Effector CD4-positive, alpha-beta T cell (primary cell): ENCODE measurements at regions not wholly inside any gene's neighbourhood (a gene's known extent, or its start where the extent isn't known, plus 50 kb on each side); places are given as distances from the start of the nearest gene placed in this dataset.
"Not testable (repeated sequence)": the region's sequence is repeated elsewhere in the genome, so short reads cannot be mapped to it uniquely, and the experiment has no call there.

Experiments used
- DNase-seq: peaks from one replicate; pipeline ENCODE4 v3.0.0-alpha.2; 2020

DNA sequence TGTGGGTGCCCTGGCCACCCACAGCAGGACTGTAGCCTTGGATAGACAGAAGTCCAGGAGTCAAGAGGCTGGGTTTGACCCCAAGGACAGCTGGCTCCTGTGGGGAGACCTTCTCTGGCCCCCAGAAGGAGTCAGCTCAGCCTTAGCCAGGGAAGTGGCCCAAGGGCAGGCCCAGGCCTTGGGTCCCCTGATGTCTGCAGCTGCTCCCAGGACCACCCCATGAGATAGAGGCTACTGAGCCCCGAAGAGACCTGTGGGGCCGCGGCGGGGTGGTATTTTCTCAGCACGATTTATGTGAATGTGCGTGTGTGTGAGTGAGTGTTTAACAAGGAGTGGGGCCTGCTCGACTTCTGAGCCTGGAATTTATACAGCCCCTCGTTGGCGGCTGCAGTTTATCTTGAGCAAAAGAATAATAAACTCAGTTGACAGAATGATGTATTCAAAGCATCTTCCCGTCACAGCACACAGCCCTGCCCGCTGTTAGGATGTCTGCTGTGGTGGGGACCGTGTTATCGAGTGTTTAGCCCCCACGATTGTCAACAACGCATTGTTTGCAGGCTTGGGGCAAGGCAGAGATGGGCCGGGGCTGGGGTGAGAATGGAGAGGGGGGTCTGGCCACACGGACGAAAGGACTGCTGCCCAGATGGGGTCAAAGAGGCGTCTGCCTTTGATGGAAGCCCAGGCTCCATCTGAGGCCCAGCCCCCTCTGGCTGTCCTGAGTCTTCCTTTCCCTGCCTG lies 163.3 kb downstream of the VEGFA start:
- DNase-seq: no peak

DNA sequence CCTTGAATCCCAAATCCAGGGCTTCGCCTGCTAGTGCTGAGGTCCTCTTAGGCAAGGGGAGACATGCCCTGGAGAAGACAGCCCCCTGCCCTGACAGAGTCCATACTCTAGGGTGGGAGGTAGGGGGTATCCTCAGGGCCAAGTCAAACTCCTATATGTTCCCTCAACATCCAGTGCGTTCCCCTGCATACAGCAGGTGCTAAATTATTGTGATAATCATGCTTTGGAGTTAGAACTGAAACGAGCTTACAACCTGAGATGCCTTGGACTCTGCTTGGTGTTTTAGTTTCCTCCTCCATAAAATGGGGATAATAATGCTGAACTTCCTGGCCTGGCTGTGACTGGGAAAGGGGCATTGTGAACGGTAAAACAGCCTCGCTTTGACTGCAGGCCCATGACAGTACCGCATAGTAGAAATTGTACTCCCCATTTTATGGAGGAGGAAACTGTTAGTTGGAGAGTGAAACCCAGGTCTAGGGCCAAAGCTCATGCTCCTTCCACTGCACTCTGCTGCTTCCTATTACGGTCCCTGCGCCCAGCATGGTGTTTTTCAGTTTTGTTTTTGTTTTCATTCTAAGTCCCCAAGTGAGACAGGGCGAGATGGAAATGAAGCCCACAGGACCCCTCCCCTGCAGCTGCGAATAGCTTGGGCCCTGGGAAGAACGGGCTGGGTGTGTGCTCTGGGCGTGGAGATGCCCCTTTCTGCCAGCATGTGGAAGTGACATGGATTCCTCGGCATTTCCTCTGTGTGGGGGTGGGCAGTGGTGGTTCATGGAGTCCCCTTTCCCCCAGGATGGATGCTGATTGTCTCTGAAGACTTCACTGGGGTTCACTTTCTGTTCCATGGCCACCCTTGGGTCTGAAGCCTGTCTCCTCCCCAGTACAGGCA lies 162.5 kb downstream of the VEGFA start:
- no peak for DNase-seq

DNA sequence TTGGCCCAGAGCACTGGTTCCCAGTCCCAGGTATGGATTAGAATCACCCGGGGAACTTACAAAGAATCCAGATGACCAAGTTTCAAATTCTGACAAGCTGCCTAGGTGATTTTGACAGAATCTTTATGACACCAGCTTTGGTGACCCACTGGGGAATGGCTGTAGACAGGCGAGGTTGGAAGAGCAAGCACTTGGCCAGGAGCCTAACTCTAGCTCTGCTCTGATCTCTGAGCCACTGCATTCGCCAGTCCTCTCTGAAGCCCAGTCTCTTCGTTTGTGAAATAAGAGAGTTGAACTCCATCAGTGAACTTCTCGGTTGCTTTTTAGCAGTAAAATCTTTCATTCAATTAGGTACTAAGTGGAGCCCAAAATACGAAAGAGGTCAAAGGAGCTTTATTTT lies 161.2 kb downstream of the VEGFA start:
- no peak for DNase-seq

DNA sequence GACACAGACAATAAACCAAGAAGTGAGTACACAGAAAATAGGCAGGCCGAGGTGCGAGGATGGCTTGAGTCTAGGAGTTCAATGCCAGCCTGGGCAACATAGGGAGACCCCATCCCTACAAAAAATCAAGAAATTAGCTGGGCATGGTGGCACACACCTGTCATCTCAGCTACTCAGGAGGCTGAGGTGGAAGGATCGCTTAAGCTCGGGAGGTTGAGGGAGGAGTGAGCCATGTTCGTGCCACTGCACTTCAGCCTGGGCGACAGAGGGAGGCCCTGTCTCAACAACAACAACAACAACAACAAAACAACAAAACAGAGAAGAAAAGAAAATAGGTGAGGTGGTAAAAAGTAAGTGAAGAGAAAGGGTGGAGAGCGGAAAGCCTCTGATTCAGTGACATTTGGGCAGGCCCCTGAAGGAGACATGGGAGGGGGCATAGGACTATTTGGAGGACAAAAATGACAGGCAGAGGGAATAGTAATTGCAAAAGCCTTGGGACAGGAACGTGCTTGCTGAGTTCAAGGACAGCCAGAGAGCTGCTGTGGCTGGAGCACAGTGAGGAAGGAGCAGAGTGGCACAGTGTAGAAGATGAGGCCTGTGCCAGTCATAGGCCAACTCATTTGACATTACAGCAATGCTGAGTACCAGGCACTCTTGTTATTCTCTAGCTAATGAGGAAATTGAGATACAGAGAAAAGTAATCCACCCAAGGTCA lies 160.6 kb downstream of the VEGFA start:
- no peak for DNase-seq

DNA sequence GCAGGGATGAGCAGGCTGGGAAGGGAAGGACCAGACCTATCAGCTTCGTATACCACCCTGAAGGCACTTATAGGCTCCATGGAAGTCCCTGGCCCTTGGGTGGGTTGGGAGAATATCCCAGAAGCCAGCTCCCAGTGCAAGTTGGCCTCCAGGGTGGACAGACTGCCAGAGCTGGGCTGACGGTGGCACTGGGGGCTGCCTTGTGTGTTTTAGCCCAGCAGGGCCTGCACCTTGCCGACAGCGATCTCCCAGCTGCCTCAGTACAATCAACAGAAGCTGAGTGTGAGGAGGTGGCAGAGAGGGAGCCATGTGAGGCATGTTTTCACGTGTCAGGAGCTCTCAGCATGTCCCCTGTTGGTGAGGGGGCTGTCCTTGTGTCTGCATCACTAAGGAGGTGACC lies 159.5 kb downstream of the VEGFA start:
- DNase-seq: no peak

DNA sequence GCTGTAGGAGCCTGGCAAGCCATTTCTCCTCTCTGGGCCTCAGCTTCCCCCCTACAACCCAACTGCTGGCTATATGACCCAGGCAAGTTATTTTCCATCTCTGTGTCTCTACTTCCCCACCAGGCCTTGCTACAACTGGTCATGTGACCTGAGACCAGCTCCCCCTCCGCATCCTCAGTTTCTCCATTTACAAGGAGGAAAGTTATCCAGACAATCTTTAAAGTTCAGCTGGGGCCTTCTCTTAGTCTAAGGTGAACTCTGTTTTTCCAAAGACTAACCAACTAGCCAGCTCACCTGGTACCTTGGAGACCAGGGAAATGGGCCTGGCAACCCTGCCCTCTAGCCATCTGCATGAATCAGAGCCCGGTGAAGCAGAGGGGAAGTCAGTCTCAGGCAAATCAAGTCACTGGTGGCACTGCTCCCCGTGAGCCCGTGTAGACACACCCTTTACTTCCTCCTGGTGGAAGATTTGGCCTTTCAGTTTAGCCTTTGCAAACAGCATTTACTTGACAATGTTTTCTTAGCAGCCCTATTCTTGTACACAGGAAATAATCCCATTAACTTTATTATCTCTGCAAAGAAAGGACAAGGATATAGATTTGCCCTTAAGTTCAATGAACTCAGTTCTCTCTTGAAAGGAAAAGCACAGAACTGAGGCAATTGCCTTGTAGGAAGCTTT lies 157.7 kb downstream of the VEGFA start:
- no peak for DNase-seq

DNA sequence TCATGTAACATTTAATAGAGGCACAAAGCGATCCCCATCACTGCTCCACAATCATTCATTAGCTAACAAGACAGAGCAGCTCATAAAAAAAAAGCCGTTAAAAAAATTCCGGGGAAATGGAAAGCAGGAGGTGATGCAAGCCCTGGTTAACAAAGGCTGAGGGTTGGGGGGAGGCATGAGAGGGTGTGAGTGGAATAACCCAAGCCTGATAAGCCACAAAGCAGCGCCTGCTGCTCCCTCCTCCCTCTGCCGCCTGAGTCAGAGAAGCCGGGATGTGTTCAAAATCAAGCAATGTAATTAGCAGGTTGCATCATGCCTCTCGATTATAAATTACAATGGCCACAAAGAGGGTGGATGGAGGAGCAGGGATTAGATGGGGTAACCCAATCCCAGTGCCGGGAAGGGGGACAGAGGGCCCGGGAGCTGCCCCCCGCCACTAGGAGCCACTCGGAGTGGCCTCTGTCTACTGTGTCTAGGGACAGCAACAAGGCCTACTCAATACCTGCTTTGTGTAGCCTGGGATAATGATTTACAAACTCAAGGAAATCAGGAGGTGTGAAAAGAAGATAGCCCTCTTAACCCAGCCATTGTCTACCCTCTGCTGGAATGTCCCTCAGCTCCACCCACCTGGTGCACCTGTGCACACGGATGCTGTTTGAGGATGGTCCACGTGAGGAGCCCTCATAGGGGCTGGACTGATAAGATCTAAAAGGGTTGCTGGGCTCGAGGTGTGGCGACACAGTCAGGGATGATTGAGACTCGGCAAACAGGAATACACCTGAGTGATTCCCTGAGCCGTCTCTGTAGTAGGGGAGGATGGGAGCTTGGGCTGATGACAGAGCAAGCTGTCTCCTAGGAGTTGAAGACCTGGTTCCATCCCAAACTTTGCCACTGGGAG lies 156.9 kb downstream of the VEGFA start:
- no peak for DNase-seq

DNA sequence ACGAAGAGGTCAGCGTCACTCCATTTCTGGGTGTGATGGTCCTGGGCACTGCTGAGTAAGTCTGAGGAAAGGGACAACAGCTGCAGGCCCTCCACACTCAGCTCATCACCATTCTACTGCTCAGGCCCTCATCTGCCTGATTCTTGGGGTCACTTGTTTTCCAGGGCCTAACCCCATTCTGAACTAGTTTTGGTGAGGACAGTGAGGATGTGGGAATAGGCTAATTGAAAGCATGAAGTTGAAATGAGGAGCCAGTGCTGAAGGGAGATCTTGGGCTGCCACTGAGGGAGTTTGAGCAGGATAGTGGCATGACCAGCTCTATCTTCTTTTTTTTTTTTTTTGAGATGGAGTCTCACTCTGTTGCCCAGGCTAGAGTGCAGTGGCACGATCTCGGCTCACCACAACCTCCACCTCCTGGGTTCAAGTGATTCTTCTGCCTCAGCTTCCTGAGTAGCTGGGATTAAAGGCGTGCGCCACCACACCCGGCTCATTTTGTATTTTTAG lies 155.7 kb downstream of the VEGFA start:
- DNase-seq: not testable (repeated sequence)

DNA sequence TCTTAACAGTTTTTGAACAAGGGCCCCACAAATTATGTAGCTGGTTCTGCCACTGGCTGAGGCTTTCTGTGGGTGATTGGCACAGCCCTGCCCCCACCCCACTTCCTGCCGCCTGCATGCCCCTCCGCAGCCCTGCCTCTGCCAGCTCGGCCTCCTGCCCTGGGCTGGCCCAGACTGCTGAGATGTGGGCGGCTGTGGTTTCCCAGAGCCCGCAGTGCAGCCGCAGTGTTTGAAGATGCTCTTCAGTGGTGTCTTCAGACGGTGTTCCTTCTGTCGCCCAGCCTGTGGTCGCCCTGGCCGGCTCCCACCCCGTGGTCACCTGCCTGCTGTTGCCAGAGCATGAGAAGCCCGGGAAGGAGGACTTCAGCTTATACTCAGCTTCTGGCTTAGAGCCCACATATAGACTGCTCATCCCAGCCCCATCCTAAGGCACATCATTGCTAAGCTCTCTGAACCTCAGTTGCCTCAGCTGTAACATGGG lies 154.3 kb downstream of the VEGFA start:
- DNase-seq: no peak

DNA sequence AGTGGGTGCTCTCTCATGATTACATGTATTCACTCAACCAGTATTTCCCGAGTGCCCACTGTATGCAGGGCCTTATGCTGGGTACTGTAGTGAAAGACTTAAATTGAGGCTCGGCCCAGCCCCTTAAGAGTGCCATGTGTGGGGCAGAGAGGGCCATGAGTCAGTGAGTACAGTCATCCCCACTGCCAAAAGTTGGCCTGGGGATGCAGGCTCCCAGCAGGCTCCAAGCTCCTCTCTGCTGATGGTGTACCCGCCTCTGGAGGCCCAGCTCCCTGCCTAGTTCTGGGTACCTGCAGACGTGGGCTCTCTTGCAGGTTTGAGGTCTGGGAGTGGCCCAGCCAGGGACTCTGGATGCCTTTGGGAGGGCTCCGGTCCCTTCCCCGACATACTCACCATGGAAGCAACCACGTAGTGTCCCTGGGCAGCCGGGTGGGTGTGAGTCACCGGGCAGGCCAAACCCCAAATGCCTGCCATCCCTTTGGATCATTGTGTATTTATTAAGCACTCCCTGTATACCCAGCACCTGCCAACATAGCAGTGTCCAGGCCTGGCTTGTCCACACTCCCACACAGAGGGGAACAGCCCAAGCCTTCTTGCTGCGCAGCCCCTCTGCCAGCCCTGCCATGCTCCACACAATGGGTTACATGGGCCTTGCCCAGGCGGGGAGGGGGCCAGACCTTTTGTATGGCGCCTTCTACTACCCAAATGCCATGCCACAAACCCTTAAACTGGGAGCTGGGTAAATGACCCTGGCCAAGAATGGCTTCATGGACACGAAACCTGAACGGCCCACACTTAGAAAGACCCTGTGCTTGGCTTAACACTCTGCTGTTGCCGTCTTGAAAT lies 153.6 kb downstream of the VEGFA start:
- DNase-seq: no peak

DNA sequence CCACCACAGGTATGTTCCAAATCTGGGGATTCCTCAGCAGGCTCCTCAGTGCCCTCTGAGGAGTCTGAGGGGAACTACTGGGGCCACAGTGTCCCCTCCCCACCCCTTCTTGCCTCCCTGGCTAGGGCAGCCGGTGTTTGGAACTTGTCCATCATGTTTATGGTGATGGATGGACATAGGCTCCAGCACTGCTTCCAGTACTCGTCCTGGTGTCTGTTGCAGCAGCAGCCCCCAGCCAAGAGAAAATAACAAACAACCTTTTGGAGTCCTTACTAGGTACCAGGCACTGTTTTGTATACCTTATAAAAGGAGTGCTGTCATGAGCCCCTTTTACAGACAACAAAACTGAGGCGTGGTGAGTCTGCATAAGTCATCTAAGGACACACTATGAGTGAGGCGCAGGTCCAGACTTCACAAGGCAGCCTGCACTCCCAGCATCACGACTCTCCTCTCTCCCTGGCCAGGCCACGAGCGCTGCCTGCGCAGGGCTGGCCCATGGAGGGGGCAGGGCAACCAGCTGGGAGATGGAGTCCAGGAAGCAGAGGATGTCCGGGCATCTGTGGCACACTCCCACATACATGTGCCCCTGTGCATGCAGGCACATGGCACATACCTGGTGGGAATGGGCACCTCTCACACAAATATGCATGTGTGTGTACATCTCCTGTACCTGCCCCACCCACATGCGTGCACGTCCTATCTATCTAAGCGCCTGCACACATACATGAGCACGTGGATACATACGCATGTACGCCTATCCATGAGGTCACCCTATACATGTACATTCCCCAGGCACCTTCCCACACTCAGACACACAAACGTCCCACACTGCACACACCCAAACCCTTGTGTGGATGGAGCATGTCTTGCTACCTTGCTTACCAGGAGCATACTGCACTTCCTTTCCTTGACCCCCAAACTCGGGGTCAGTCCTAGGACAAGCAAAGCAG lies 152.7 kb downstream of the VEGFA start:
- no peak for DNase-seq

DNA sequence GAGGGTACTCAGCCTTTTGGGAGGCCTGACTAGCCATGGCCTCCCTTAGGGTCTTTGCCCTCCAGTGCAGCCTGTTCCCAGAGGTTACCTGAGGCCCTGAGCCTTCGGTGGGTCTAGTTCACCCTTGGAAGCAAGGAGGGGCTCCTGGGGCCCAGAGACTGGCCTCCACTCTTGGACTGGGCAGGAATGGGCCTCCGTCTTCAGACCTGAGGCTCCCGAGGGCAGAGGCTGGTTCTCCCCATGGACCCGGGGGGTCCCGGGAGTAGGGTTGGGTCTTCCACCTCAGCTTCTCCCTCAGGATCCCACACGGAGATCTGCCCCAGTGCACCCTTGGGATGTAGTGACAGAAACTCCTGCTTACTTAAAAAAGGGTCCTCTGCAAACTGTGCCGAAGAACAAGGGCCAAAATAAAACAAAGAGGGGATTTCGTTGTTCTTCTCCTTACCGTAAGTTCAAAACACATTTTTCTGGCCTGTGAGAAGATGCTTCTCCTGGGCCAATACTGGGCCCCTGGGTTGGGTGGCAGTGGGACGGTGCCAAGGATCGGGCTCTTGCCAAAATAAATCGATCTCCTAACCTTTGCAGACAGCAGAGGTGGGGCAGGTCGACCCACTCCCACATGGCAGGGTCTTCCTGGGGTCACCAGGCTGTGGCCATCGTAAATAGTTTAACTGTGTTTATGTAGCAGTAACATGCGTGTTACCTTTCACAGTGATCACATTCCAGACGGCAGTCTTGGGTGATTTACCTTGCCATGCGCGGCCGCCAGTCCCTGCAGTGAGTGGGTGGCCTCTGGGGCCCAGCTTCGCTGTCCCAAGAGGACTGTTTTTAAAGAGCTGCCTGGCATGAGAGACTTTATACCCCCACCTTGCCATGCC lies 151.8 kb downstream of the VEGFA start:
- DNase-seq: no peak

DNA sequence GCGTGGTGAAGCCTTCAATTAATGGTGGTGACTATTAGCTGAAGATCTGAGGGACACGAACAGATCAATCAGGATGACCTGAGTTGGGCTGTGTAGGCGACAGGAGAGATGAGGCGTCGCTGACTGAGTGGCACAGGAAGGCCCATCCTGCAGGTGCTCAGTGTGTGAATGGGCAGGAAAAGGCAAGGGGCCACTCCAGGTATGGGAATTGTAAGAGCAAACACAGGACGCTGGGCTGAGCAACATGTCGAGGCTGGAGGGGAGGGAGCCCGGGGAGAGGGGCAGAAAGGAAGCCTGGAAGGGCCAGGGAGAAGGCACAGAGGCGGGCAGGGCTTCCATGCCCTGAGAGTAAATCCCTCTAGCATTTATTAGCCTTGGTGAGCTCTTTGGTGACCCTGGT lies 151.0 kb downstream of the VEGFA start:
- no peak for DNase-seq

DNA sequence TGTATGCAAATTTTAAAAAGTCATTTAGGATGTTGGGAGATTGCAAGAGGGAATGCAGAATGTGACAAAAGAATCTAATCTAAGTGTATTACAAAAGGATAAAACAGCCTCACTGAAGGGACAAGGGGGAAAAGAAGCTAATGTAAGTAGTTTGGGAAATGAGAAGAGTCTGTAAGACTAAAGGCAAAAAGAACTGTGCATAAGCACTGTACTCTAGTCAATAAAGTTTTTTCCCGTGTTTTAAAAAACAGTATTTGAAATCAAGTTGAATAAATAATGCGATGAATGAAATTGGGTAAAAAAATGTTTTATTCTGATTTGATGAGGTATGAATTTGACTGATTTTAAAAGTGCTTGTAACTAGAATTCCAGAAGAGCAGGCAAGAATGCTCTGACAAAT lies 149.8 kb downstream of the VEGFA start:
- no peak for DNase-seq

DNA sequence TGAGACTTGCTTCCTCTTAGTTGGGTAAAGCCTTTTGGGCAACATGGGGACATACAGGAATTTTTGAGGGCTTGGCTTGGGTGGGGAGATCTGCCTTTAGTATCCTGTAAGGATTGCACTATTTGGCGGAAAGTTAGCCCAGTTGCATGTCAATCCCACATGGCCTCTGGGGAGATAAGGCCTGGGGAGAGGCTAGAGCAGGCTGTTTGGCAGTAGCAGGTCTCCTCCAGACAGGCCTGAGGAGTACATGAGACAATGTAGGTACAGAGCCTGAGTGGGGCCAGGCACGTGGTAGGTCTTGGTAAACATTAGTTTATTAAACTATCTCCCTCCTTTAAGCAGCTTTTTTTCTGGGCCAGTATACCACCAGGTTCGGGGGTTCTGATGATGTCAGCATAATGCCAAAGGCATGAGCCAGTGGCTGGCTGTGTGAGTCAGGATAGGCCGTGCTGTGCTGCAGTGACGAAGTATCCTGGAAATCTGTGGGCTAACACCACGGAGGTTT lies 147.9 kb downstream of the VEGFA start:
- no peak for DNase-seq

DNA sequence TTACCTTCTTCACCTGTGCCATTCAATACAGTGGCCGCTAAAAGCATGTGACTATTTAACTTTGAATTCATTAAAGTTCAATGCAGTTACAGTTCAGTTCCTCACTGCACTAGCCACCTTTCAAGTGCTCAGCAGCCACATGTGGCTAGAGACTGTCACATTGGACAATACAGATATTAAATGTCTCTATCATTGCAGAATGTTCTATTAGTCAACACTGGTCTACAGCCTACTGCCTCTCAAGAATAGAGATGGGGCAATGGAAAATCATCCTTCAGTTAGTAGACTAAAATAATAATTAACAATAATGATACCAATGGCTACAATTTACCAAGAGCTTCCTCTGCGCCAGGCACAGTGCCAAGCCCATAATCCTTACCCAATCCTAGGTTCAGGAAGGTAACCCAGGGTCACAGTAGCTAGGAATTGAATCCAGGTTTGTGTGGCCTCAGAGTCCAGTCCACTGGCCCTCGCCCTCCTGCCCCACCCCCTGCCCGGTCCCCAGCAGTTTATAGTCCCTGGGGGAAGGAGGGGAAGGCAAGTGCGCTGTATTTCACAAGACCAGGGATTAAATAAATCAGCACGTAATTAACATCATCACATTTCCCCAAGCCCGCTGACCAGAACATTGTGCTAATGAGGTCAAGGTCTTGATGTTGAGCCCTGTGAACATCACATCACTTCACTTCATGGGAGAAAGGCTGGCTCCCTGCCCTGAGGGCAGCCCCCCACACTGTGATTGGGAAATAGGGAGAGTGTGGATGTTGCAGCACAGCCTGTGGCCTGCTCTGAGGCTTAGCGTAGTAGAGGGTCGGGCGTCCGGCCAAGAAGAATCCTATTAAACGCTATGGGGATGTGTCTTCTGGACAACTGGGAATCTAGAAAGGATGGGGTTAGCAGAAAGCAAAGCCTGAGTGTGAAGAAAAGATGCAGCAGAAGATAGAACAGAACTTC lies 147.2 kb downstream of the VEGFA start:
- no peak for DNase-seq
